Fibroblast of lung (primary cell): ENCODE measurements at regions not wholly inside any gene's neighbourhood (a gene's known extent, or its start where the extent isn't known, plus 50 kb on each side); places are given as distances from the start of the nearest gene placed in this dataset.

ENCODE experiments used
- DNase-seq, 2 donors: peaks; one replicate each; pipeline versions ENCODE4 v3.0.0 to v3.0.0-alpha.2; 2010; ENCODE audit warnings: low read depth in 2 of 2
- H2AFZ ChIP-seq: 2 replicates; pipeline ENCODE4 v1.5.1; 2012; ENCODE audit warnings: low read length, control low read depth, inconsistent platforms
- H3K27ac ChIP-seq: 2 replicates; pipeline ENCODE4 v1.5.1; 2011; ENCODE audit warnings: low read length, control low read depth; ENCODE audit not compliant: insufficient read depth
- H3K27me3 ChIP-seq: 2 replicates; pipeline ENCODE4 v1.5.1; 2011; ENCODE audit warnings: mild to moderate bottlenecking, low read length; ENCODE audit not compliant: control insufficient read depth, insufficient read depth
- H3K36me3 ChIP-seq: 2 replicates; pipeline ENCODE4 v1.5.1; 2011; ENCODE audit warnings: low read length; ENCODE audit not compliant: control insufficient read depth, insufficient read depth
- H3K4me1 ChIP-seq: 2 replicates; pipeline ENCODE4 v1.5.1; 2011; ENCODE audit warnings: low read length; ENCODE audit not compliant: control insufficient read depth, insufficient read depth; ENCODE audit errors: extremely low read depth
- H3K4me2 ChIP-seq: 2 replicates; pipeline ENCODE4 v1.5.1; 2011; ENCODE audit warnings: low read length, control low read depth; ENCODE audit not compliant: insufficient read depth; ENCODE audit errors: extremely low read depth
- H3K4me3 ChIP-seq, 4 experiments: fragments of 200-600 bp in 1 of 4; sonication (generic) in 1 of 4; replicated peaks in 1 of 4; 2 replicates each; pipeline ENCODE4 v1.5.1; 2011 to 2016; ENCODE audit warnings: low read length in 4 of 4, low read depth in 3 of 4, mild to moderate bottlenecking in 3 of 4, control low read depth in 2 of 4, inconsistent platforms in 1 of 4, mixed read lengths in 1 of 4; ENCODE audit not compliant: insufficient read depth in 1 of 4; ENCODE audit errors: control extremely low read depth in 1 of 4
- H3K79me2 ChIP-seq: 2 replicates; pipeline ENCODE4 v1.5.1; 2012; ENCODE audit warnings: mild to moderate bottlenecking, low read length, inconsistent platforms; ENCODE audit not compliant: control insufficient read depth, insufficient read depth
- H3K9ac ChIP-seq: 2 replicates; pipeline ENCODE4 v1.5.1; 2011; ENCODE audit warnings: mild to moderate bottlenecking, low read length, control low read depth; ENCODE audit not compliant: insufficient read depth
- H3K9me3 ChIP-seq: 2 replicates; pipeline ENCODE4 v1.5.1; 2012; ENCODE audit warnings: low read depth, low read length; ENCODE audit not compliant: control insufficient read depth, insufficient read depth
- H4K20me1 ChIP-seq: 2 replicates; pipeline ENCODE4 v1.5.1; 2011; ENCODE audit warnings: low read length; ENCODE audit not compliant: control insufficient read depth, insufficient read depth; ENCODE audit errors: extremely low read depth
- CTCF ChIP-seq, 2 donors: IDR thresholded peaks in 1 of 2; conservative IDR thresholded peaks in 1 of 2; 1 replicate in 1 of 2; 2 replicates in 1 of 2; pipeline ENCODE4 v1.5.1; 2011 to 2012; ENCODE audit warnings: low read length in 2 of 2, control low read depth in 1 of 2, inconsistent platforms in 1 of 2, low read depth in 1 of 2, mild to moderate bottlenecking in 1 of 2
- EZH2 ChIP-seq: IDR thresholded peaks from 2 replicates; pipeline ENCODE4 v1.5.1; 2012; ENCODE audit warnings: low read length, control low read depth, mild to moderate bottlenecking; ENCODE audit errors: missing control alignments

DNA sequence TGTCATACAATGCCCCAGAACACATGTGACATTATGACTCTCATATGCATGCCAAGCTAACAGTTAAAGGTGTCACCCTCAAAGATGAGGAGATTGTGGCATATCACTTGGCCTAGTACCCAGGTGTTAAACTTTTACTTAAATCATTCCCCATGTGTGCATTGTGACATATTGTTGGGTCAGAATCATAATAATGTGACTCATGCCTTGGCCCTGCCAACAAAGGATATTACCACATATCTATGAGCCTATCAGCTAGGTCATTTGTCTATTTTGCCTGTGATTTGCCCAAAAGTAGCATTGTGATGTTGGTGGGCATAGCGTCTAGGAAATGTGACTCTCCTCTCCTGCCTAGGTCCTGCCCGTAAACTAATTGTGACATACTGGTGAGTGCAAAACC, 1147.1 kb upstream of the AMELY start:
- Histone ChIP-seq H2AFZ (no peak overlapping the region), H3K4me1 (no peaks in the 10 kb centered on the region), H3K9me3 (no peaks in the 10 kb centered on the region), H3K4me3 (no peak overlapping the region), H3K36me3 (no peaks in the 10 kb centered on the region), H3K27ac (no peak overlapping the region), H4K20me1 (no peaks in the 10 kb centered on the region), H3K79me2 (no peaks in the 10 kb centered on the region), H3K27me3 (no peaks in the 10 kb centered on the region), H3K9ac (no peak overlapping the region), H3K4me2 (no peak overlapping the region)
- TF ChIP-seq CTCF (conservative IDR thresholded peaks at IDR 0.05 in 1 of 2, IDR thresholded peaks at IDR 0.05 in 1 of 2; ENCODE audit: low read depth in 1 of 2, low read length in 2 of 2) (no peak), EZH2 (no peak)
- no peak for DNase-seq

DNA sequence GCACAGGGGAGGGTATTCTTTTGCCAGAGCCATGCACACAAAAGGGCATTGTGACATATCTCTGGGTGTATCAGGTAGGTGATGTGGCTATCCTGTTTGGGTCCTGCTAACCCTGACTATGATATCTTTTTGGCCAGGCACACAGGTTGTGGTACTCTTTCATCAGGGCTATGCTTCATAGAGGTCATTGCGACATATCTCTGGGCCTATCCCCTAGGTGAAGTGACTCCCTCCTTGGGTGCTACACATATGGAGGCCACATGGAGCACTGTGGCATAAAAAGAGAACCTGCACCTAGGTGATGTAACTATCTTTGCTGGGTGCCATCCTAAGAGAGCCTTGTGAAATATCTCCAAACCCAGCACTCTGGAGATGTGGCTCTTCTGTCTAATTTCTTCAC, 1139.8 kb upstream of the AMELY start:
- no peak overlapping the region for H2AFZ ChIP-seq
- no peaks in the 10 kb centered on the region for H4K20me1 ChIP-seq
- H3K4me2 ChIP-seq: no peak overlapping the region
- no peak overlapping the region for H3K27ac ChIP-seq
- H3K9ac ChIP-seq: no peak overlapping the region
- DNase-seq: no peak
- no peaks in the 10 kb centered on the region for H3K9me3 ChIP-seq
- H3K36me3 ChIP-seq: no peaks in the 10 kb centered on the region
- TF ChIP-seq EZH2 (no peak), CTCF (conservative IDR thresholded peaks at IDR 0.05 in 1 of 2, IDR thresholded peaks at IDR 0.05 in 1 of 2; ENCODE audit: low read depth in 1 of 2, low read length in 2 of 2) (no peak)
- no peaks in the 10 kb centered on the region for H3K4me1 ChIP-seq
- H3K4me3 ChIP-seq: no peak overlapping the region
- H3K79me2 ChIP-seq: no peaks in the 10 kb centered on the region
- H3K27me3 ChIP-seq: no peaks in the 10 kb centered on the region

GRCh38 chrY:8041238-8041637, 1129.7 kb upstream of the AMELY start:
- no peak for DNase-seq
- Histone ChIP-seq H3K27me3 (no peaks in the 10 kb centered on the region), H3K4me1 (no peaks in the 10 kb centered on the region), H2AFZ (no peak overlapping the region), H3K9ac (no peak overlapping the region), H3K27ac (no peak overlapping the region), H3K9me3 (no peaks in the 10 kb centered on the region), H3K79me2 (no peaks in the 10 kb centered on the region), H4K20me1 (no peaks in the 10 kb centered on the region), H3K36me3 (no peaks in the 10 kb centered on the region), H3K4me3 (no peak overlapping the region), H3K4me2 (no peak overlapping the region)
- TF ChIP-seq EZH2 (no peak), CTCF (conservative IDR thresholded peaks at IDR 0.05 in 1 of 2, IDR thresholded peaks at IDR 0.05 in 1 of 2; ENCODE audit: low read depth in 1 of 2, low read length in 2 of 2) (no peak)
